Epithelial cell of esophagus (primary cell): ENCODE measurements at regions not wholly inside any gene's neighbourhood (a gene's known extent, or its start where the extent isn't known, plus 50 kb on each side); places are given as distances from the start of the nearest gene placed in this dataset.

Experiments used
- DNase-seq: peaks from one replicate; pipeline ENCODE4 v3.0.0; 2010; ENCODE audit warnings: low read depth
- H3K4me3 ChIP-seq: 2 replicates; pipeline ENCODE4 v1.5.1; 2011; ENCODE audit warnings: mild to moderate bottlenecking, low read length, control low read depth
- CTCF ChIP-seq: IDR thresholded peaks from 2 replicates; pipeline ENCODE4 v1.5.1; 2011; ENCODE audit warnings: low read depth, mild to moderate bottlenecking, low read length, control low read depth, inconsistent platforms; ENCODE audit not compliant: insufficient read depth; ENCODE audit errors: missing control alignments

DNA sequence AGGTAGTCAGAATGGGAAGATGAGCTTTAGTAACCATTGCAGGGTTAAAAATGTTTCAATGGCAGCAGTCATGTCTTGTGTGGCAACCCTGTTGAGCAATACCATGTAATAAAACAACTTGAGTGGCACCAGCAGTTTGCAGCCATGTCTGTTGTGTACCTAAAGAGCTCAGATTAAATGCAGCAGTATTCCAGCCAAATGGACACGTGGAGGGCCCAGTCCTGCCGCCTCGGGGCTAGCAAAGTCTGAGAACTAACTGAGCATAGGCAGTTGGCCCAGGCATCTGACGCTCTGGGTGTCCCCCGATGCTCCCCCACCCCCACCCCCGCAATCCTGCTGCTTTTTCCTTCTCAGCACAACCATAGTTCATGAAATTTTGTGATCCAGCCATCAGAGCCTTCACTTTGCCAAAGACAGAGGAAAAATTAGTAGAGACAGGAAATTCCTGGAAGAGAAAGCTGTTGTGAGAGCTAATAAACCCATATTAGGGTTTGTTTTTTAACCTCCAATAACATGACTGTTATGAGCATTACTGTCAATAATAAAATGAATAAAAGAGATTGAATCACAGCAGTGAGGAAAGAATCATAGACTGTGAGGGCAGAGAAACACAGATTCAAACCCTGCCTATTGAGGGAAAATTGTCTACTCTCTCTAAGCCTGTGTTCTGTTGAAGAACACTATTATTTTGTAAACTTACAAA lies 220.6 kb upstream of the RHOBTB1 start:
- DNase-seq = peak; percentile 87
- H3K4me3 ChIP-seq = no peak overlapping the region
- no peak for TF ChIP-seq CTCF

- no peak overlapping the region for H3K4me3 ChIP-seq
- peak; percentile 83 for DNase-seq
- TF ChIP-seq CTCF = no peak
Observed at GRCh38 chr10:61163403-61163802, 219.4 kb upstream of the RHOBTB1 start.

DNA sequence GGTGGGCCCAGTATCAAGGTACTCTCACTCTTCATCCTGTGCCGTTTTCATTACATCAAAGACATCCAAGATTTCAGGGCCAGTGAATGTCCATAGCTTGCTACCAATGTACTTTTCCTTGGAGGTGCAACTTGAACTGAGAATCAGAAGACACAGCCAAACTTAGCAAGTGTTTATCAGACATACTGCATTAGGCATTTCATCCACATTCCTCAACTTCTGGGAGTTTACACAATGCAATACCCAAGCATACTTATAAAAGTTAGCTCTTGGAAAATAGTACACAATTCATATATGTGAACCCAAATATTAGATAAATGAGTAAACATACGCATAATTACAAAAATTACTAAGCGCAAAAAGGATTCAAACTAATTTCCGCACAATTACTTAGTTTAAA lies 216.3 kb upstream of the RHOBTB1 start:
- no peak for DNase-seq
- H3K4me3 ChIP-seq = no peak overlapping the region
- no peak for TF ChIP-seq CTCF

DNA sequence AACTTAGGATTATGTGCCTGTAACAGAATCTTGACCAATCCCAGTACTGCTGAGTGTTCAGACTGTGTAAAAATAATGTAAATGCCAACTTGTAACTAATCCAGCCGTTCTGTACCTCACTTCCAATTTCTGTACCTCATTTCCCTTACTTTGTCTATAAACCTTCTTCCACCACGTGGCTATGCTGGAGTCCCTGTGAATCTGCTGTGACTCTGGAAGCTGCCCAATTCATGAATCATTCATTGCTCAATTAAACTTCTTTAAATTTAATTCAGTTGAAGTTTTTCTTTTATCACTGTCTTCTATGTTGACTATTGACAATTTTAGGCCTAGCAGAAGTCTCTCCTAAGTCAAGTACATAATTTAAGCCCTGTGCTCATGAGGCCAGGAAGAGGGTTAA lies 215.3 kb upstream of the RHOBTB1 start:
- no peak for TF ChIP-seq CTCF
- H3K4me3 ChIP-seq = no peak overlapping the region
- DNase-seq = peak; percentile 42

DNA sequence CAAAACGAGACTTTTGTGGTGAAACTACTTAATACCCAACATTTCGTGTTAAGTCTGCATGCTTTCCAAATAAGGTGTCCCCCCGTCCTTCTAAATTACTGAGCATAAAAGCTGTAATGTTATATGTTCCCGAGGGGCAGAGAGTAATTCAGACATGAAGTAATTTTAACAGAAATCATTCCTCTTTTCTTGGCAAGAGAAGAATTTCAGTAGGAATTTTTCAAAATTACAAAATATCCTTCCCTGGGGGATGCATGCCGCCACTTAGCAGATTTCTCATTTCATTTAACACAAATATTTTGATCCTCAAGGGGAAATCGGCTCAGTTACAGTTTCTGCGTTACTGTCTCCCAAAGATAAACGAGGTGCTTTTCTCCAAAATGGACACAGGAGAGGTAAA lies 213.2 kb upstream of the RHOBTB1 start:
- DNase-seq = no peak
- H3K4me3 ChIP-seq = no peak overlapping the region
- no peak for TF ChIP-seq CTCF

DNA sequence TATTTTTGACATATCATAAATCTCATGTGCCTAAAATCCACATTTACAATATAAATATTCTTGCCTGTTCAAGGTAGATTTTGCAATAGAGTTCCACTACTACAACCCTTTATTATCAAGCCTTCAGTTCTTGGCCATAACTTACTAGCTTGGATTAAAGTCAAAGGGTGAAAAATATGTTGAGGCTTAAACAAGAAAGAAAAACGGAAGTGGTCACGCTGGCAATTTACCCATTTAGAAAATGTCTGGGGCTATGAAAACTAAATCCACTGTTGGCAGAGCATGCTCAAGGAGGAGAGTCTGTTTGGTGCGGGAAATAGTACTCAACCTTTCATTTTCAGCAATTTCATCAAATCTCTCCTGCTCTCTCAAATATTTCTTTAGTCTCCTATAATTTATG lies 209.8 kb upstream of the RHOBTB1 start:
- no peak for TF ChIP-seq CTCF
- no peak overlapping the region for H3K4me3 ChIP-seq
- no peak for DNase-seq

GRCh38 chr10:61151059-61151458 lies 207.1 kb upstream of the RHOBTB1 start:
- TF ChIP-seq CTCF = no peak

More at GRCh38 chr10:61151059-61151458, 207.1 kb upstream of the RHOBTB1 start:
- H3K4me3 ChIP-seq = no peak overlapping the region
- no peak for DNase-seq
